ENCODE measurements at regions not wholly inside any gene's neighbourhood (a gene's known extent, or its start where the extent isn't known, plus 50 kb on each side); places are given as distances from the start of the nearest gene placed in this dataset.

- peaks cover 5% of the 10 kb centered on the region for H3K9me3 Mint-ChIP-seq (ENCODE audit: low read depth, unreplicated experiment)
- TF ChIP-seq CTCF (IDR thresholded peaks at IDR 0.05; ENCODE audit: unreplicated experiment) = no peak
- H3K4me1 Mint-ChIP-seq (ENCODE audit: low read depth, unreplicated experiment) = no peaks in the 10 kb centered on the region
- no peaks in the 10 kb centered on the region for H3K27me3 Mint-ChIP-seq (ENCODE audit: unreplicated experiment)
- H3K27ac Mint-ChIP-seq (ENCODE audit: unreplicated experiment) = no peak overlapping the region
- CTCF ChIA-PET = no interaction called here
- intact Hi-C loops (cut with micrococcal nuclease; ENCODE audit: unreplicated experiment) = no loop called here
- no peak overlapping the region for H3K4me3 Mint-ChIP-seq (ENCODE audit: low read depth, unreplicated experiment)
- no peak for DNase-seq
- no TSS peak for BruUV-seq (replicated peaks)
- H3K36me3 Mint-ChIP-seq (ENCODE audit: insufficient read depth, unreplicated experiment) = no peaks in the 10 kb centered on the region
These were observed 67.7 kb upstream of the DRGX start for GRCh38 chr10:49463605-49464004.

GRCh38 chr10:49458869-49459268 is 63.0 kb upstream of the DRGX start:
- DNase-seq = no peak
- H3K4me1 Mint-ChIP-seq (ENCODE audit: low read depth, unreplicated experiment) = no peaks in the 10 kb centered on the region
- CTCF ChIA-PET = no interaction called here
- H3K4me3 Mint-ChIP-seq (ENCODE audit: low read depth, unreplicated experiment) = no peak overlapping the region
- H3K36me3 Mint-ChIP-seq (ENCODE audit: insufficient read depth, unreplicated experiment) = no peaks in the 10 kb centered on the region
- no TSS peak for BruUV-seq (replicated peaks)
- H3K27ac Mint-ChIP-seq (ENCODE audit: unreplicated experiment) = no peak overlapping the region
- H3K27me3 Mint-ChIP-seq (ENCODE audit: unreplicated experiment) = no peaks in the 10 kb centered on the region
- intact Hi-C loops (cut with micrococcal nuclease; ENCODE audit: unreplicated experiment) = no loop called here
- H3K9me3 Mint-ChIP-seq (ENCODE audit: low read depth, unreplicated experiment) = peaks cover 6% of the 10 kb centered on the region
- TF ChIP-seq CTCF (IDR thresholded peaks at IDR 0.05; ENCODE audit: unreplicated experiment) = no peak

GRCh38 chr10:49457686-49458085 is 61.8 kb upstream of the DRGX start:
- no peak overlapping the region for H3K27ac Mint-ChIP-seq (ENCODE audit: unreplicated experiment)
- no peaks in the 10 kb centered on the region for H3K27me3 Mint-ChIP-seq (ENCODE audit: unreplicated experiment)
- H3K4me1 Mint-ChIP-seq (ENCODE audit: low read depth, unreplicated experiment) = no peaks in the 10 kb centered on the region
- BruUV-seq (replicated peaks) = no TSS peak
- H3K36me3 Mint-ChIP-seq (ENCODE audit: insufficient read depth, unreplicated experiment) = no peaks in the 10 kb centered on the region
- peaks cover 4% of the 10 kb centered on the region for H3K9me3 Mint-ChIP-seq (ENCODE audit: low read depth, unreplicated experiment)
- intact Hi-C loops (cut with micrococcal nuclease; ENCODE audit: unreplicated experiment) = no loop called here
- no peak for DNase-seq
- H3K4me3 Mint-ChIP-seq (ENCODE audit: low read depth, unreplicated experiment) = no peak overlapping the region
- no peak for TF ChIP-seq CTCF (IDR thresholded peaks at IDR 0.05; ENCODE audit: unreplicated experiment)
- CTCF ChIA-PET = no interaction called here

GRCh38 chr10:49448924-49449323 is 53.0 kb upstream of the DRGX start:
- no TSS peak for BruUV-seq (replicated peaks)
- no peaks in the 10 kb centered on the region for H3K4me1 Mint-ChIP-seq (ENCODE audit: low read depth, unreplicated experiment)
- DNase-seq = no peak

More at GRCh38 chr10:49448924-49449323, 53.0 kb upstream of the DRGX start:
- Mint-ChIP-seq H3K36me3 (ENCODE audit: insufficient read depth, unreplicated experiment) (no peaks in the 10 kb centered on the region), H3K27ac (ENCODE audit: unreplicated experiment) (no peak overlapping the region), H3K9me3 (ENCODE audit: low read depth, unreplicated experiment) (peaks cover 2% of the 10 kb centered on the region), H3K4me3 (ENCODE audit: low read depth, unreplicated experiment) (no peak overlapping the region), H3K27me3 (ENCODE audit: unreplicated experiment) (no peaks in the 10 kb centered on the region)
- CTCF ChIA-PET = no interaction called here
- TF ChIP-seq CTCF (IDR thresholded peaks at IDR 0.05; ENCODE audit: unreplicated experiment) = no peak
- intact Hi-C loops (cut with micrococcal nuclease; ENCODE audit: unreplicated experiment) = no loop called here

Measured in Calu3 (cell line).